ENCODE measurements at regions not wholly inside any gene's neighbourhood (a gene's known extent, or its start where the extent isn't known, plus 50 kb on each side); places are given as distances from the start of the nearest gene placed in this dataset.

DNA sequence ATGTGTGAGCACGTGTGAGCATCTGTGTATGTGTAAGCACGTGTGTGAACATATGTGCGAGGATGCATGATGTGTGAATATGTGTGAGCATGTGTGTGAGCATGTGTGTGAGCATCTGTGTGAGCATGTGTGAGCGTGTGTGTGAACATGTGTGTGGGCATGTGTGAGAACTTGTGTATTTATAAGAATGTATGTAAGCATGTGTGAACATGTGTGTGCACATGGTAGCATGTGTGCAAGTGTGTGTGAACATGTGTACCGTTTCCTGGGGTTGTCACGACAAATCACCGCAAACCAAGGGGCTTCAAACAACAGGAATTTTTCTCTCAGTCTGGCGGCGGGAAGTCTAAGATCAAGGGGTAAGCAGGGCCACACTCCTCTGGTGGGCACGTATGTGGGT, 238.3 kb downstream of the CTTN start:
- no peak for DNase-seq (ENCODE audit: low spot score)
- peaks cover 5% of the 10 kb centered on the region for H3K4me1 Mint-ChIP-seq (ENCODE audit: low read depth)
- H3K4me3 Mint-ChIP-seq (ENCODE audit: unreplicated experiment): no peak overlapping the region
- TF ChIP-seq CTCF (IDR thresholded peaks at IDR 0.05): no peak
- H3K27ac Mint-ChIP-seq (ENCODE audit: unreplicated experiment): no peak overlapping the region
- H3K9me3 Mint-ChIP-seq (ENCODE audit: low read depth): no peaks in the 10 kb centered on the region
- H3K36me3 Mint-ChIP-seq (ENCODE audit: low read depth): no peaks in the 10 kb centered on the region
- H3K27me3 Mint-ChIP-seq (ENCODE audit: low read depth): peaks cover 29% of the 10 kb centered on the region

DNA sequence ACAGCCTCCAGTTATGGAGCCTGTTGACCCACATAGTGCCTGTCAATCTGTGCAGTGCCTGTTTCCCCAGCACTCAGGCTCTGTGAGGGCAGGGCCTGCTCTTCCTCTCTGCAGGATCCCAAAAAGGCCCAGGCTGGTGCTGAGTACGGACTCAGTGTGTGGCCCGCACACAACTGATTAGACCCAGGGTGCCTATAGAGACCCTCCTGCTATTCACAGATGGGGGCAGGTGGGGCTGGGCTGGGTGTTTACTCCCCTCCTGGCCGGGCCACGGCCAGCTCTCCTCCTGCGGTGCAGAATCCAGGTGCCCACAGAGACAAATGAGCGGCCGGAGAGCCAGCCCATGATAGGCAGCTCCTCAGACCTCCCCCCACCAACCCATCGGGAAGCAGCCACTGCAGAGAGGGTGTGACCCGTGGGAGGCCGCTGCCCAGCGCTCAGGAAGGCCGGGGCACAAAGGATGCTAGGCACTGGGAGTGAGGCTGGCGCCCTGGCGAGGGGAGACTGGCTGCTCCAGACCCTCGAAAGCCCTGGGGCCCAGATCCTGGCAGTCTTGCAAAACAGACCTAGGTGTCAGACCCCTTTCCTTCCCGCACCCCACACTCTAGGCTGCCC, 239.0 kb downstream of the CTTN start:
- Mint-ChIP-seq H3K36me3 (ENCODE audit: low read depth) (no peaks in the 10 kb centered on the region), H3K4me1 (ENCODE audit: low read depth) (peaks cover 7% of the 10 kb centered on the region), H3K9me3 (ENCODE audit: low read depth) (no peaks in the 10 kb centered on the region), H3K27ac (ENCODE audit: unreplicated experiment) (no peak overlapping the region), H3K27me3 (ENCODE audit: low read depth) (peaks cover 30% of the 10 kb centered on the region), H3K4me3 (ENCODE audit: unreplicated experiment) (no peak overlapping the region)
- DNase-seq (ENCODE audit: low spot score): no peak
- no peak for TF ChIP-seq CTCF (IDR thresholded peaks at IDR 0.05)

DNA sequence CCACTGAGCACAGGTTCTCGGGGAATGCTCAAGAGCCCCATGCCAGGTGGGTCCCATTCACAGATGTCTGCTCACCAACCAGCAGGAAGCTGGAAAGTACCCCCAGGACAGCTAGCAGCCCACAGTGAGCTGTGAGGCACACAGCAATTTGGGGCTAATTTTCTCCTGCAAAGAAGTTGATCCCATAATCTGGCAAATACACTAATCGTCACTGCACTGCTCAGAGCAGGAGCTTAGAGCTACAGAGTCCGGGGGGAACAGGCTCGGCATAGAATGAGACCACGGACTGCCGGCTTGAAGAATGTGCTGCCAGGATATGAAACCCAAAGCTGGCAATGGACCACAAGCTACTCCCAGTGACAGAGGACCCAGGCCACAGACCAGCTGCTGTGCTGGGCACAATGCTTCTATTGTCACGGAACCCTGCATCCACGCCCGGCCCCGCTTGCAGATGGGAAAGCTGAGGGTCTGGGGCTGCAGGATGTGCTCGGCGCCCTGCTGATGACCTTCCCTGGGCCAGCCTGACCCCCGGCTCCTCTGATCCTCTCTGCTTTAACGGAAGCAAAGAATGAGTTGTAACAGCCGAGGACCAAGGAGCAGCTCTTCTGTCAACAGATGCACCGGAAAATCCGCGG, 239.7 kb downstream of the CTTN start:
- Mint-ChIP-seq H3K4me3 (ENCODE audit: unreplicated experiment) (no peak overlapping the region), H3K9me3 (ENCODE audit: low read depth) (no peaks in the 10 kb centered on the region), H3K36me3 (ENCODE audit: low read depth) (no peaks in the 10 kb centered on the region), H3K27ac (ENCODE audit: unreplicated experiment) (no peak overlapping the region), H3K4me1 (ENCODE audit: low read depth) (peaks cover 7% of the 10 kb centered on the region), H3K27me3 (ENCODE audit: low read depth) (peaks cover 28% of the 10 kb centered on the region)
- no peak for DNase-seq (ENCODE audit: low spot score)
- no peak for TF ChIP-seq CTCF (IDR thresholded peaks at IDR 0.05)

DNA sequence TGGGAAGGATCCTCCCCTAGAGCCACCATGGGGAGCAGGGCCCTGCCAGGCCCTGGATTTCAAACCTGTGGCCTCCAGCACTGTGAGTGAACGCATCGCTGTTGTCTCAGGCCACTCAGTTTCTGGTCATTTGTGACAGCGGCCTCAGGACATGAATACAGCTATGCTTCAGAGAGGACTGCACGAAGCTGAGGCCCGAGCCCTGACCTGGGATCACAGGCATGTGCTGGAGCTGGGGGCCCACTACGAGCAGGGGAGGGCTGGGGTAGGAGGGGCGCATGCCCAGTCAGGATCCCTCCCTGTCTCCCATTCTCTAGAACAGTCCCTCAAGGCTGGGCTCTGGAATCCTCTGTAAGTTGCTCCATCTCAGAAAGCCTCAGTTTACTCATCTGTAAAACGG, 242.1 kb downstream of the CTTN start:
- no peaks in the 10 kb centered on the region for H3K9me3 Mint-ChIP-seq (ENCODE audit: low read depth)
- H3K27ac Mint-ChIP-seq (ENCODE audit: unreplicated experiment): no peak overlapping the region

GRCh38 chr11:70641369-70641768, 243.0 kb downstream of the CTTN start:
- Mint-ChIP-seq H3K27me3 (ENCODE audit: low read depth) (peaks cover 46% of the 10 kb centered on the region), H3K4me1 (ENCODE audit: low read depth) (peaks cover 7% of the 10 kb centered on the region), H3K36me3 (ENCODE audit: low read depth) (no peaks in the 10 kb centered on the region), H3K27ac (ENCODE audit: unreplicated experiment) (no peak overlapping the region), H3K9me3 (ENCODE audit: low read depth) (no peaks in the 10 kb centered on the region), H3K4me3 (ENCODE audit: unreplicated experiment) (peak overlapping the region; percentile 31)
- no peak for DNase-seq (ENCODE audit: low spot score)
- no peak for TF ChIP-seq CTCF (IDR thresholded peaks at IDR 0.05)

More for the DNA sequence above, 242.1 kb downstream of the CTTN start:
- Mint-ChIP-seq H3K4me1 (ENCODE audit: low read depth) (peaks cover 7% of the 10 kb centered on the region), H3K36me3 (ENCODE audit: low read depth) (no peaks in the 10 kb centered on the region), H3K4me3 (ENCODE audit: unreplicated experiment) (no peak overlapping the region), H3K27me3 (ENCODE audit: low read depth) (peaks cover 41% of the 10 kb centered on the region)
- DNase-seq (ENCODE audit: low spot score): no peak
- TF ChIP-seq CTCF (IDR thresholded peaks at IDR 0.05): no peak

Measured in chondrocyte (in vitro differentiated cells).